ENCODE measurements at regions not wholly inside any gene's neighbourhood (a gene's known extent, or its start where the extent isn't known, plus 50 kb on each side); places are given as distances from the start of the nearest gene placed in this dataset.

DNA sequence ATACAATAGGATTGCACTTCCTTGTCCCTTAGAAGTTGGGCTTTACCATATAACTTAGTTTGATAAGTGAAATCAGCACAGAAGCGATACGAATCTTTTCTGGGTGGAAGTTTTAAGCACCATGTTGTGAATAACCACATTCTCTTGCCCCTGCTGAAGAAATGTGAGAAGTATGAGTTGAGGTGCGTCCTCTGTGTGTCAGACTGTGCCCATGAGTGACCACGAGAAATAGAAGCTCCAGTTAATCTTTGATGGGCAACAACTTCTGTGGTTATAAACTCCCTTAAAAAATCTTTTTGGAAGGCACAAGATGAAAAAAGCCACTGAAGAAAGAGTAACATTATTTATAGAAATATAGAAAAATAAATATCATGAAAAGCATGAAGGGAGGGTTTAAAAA lies 668.2 kb downstream of the DTWD2 start:
- TF ChIP-seq, protein P1, sequence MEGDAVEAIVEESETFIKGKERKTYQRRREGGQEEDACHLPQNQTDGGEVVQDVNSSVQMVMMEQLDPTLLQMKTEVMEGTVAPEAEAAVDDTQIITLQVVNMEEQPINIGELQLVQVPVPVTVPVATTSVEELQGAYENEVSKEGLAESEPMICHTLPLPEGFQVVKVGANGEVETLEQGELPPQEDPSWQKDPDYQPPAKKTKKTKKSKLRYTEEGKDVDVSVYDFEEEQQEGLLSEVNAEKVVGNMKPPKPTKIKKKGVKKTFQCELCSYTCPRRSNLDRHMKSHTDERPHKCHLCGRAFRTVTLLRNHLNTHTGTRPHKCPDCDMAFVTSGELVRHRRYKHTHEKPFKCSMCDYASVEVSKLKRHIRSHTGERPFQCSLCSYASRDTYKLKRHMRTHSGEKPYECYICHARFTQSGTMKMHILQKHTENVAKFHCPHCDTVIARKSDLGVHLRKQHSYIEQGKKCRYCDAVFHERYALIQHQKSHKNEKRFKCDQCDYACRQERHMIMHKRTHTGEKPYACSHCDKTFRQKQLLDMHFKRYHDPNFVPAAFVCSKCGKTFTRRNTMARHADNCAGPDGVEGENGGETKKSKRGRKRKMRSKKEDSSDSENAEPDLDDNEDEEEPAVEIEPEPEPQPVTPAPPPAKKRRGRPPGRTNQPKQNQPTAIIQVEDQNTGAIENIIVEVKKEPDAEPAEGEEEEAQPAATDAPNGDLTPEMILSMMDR (IDR thresholded peaks at IDR 0.05) = no peak
- TF ChIP-seq ZNF416 (CRISPR knock-in tag; IDR thresholded peaks at IDR 0.05) (no peak), CREM (CRISPR knock-in tag; IDR thresholded peaks at IDR 0.05) (no peak), TEAD4 (CRISPR knock-in tag; IDR thresholded peaks at IDR 0.05) (no peak), NR1H2 (CRISPR knock-in tag; IDR thresholded peaks at IDR 0.05) (no peak), IRF2 (CRISPR knock-in tag; IDR thresholded peaks at IDR 0.05; ENCODE audit: borderline replicate concordance, low read depth) (no peak), ZNF423 (CRISPR knock-in tag; IDR thresholded peaks at IDR 0.05) (no peak)
- TF ChIP-seq, protein P2, sequence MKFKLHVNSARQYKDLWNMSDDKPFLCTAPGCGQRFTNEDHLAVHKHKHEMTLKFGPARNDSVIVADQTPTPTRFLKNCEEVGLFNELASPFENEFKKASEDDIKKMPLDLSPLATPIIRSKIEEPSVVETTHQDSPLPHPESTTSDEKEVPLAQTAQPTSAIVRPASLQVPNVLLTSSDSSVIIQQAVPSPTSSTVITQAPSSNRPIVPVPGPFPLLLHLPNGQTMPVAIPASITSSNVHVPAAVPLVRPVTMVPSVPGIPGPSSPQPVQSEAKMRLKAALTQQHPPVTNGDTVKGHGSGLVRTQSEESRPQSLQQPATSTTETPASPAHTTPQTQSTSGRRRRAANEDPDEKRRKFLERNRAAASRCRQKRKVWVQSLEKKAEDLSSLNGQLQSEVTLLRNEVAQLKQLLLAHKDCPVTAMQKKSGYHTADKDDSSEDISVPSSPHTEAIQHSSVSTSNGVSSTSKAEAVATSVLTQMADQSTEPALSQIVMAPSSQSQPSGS (CRISPR knock-in tag; IDR thresholded peaks at IDR 0.05; ENCODE audit: borderline replicate concordance, low read depth) = no peak
- TF ChIP-seq, protein P3, sequence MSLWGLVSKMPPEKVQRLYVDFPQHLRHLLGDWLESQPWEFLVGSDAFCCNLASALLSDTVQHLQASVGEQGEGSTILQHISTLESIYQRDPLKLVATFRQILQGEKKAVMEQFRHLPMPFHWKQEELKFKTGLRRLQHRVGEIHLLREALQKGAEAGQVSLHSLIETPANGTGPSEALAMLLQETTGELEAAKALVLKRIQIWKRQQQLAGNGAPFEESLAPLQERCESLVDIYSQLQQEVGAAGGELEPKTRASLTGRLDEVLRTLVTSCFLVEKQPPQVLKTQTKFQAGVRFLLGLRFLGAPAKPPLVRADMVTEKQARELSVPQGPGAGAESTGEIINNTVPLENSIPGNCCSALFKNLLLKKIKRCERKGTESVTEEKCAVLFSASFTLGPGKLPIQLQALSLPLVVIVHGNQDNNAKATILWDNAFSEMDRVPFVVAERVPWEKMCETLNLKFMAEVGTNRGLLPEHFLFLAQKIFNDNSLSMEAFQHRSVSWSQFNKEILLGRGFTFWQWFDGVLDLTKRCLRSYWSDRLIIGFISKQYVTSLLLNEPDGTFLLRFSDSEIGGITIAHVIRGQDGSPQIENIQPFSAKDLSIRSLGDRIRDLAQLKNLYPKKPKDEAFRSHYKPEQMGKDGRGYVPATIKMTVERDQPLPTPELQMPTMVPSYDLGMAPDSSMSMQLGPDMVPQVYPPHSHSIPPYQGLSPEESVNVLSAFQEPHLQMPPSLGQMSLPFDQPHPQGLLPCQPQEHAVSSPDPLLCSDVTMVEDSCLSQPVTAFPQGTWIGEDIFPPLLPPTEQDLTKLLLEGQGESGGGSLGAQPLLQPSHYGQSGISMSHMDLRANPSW (CRISPR knock-in tag; conservative IDR thresholded peaks at IDR 0.05; ENCODE audit: low read depth) = no peak
- TF ChIP-seq, protein P4, sequence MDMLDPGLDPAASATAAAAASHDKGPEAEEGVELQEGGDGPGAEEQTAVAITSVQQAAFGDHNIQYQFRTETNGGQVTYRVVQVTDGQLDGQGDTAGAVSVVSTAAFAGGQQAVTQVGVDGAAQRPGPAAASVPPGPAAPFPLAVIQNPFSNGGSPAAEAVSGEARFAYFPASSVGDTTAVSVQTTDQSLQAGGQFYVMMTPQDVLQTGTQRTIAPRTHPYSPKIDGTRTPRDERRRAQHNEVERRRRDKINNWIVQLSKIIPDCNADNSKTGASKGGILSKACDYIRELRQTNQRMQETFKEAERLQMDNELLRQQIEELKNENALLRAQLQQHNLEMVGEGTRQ (CRISPR knock-in tag; IDR thresholded peaks at IDR 0.05) = no peak
